HepG2 (cell line): ENCODE measurements at regions not wholly inside any gene's neighbourhood (a gene's known extent, or its start where the extent isn't known, plus 50 kb on each side); places are given as distances from the start of the nearest gene placed in this dataset.

ENCODE experiments used
- FLYWCH1 ChIP-seq: sonication (generic); formaldehyde crosslinking; IDR thresholded peaks from 2 replicates; pipeline ENCODE4 v1.8.1; 2023; ENCODE audit warnings: mild to moderate bottlenecking, missing genetic modification reagents
- KLF15 ChIP-seq: sonication (generic); formaldehyde crosslinking; IDR thresholded peaks from 2 replicates; pipeline ENCODE4 v1.8.1; 2023; ENCODE audit warnings: borderline replicate concordance, mild to moderate bottlenecking, inconsistent platforms, missing genetic modification reagents, mixed read lengths
- KMT2A ChIP-seq: sonication (generic); formaldehyde crosslinking; IDR thresholded peaks from 2 replicates; pipeline ENCODE4 v1.4.0; 2020; ENCODE audit warnings: missing genetic modification reagents
- PAXIP1 ChIP-seq: sonication (generic); formaldehyde crosslinking; conservative IDR thresholded peaks from 2 replicates; pipeline ENCODE4 v1.4.0; 2020; ENCODE audit warnings: mild to moderate bottlenecking, missing genetic modification reagents, moderate library complexity
- SP4 ChIP-seq: sonication (generic); formaldehyde crosslinking; IDR thresholded peaks from 2 replicates; pipeline ENCODE4 v1.8.1; 2023; ENCODE audit warnings: mild to moderate bottlenecking, missing genetic modification reagents
- TCF7 ChIP-seq: sonication (generic); IDR thresholded peaks from 2 replicates; pipeline ENCODE4 v1.6.1; 2016; ENCODE audit warnings: antibody characterized with exemption, low read depth
- ZNF138 ChIP-seq: sonication (generic); formaldehyde crosslinking; IDR thresholded peaks from 2 replicates; pipeline ENCODE4 v1.5.0; 2020; ENCODE audit warnings: mild to moderate bottlenecking, low read depth, missing genetic modification reagents
- ZNF790 ChIP-seq: sonication (generic); formaldehyde crosslinking; IDR thresholded peaks from 2 replicates; pipeline ENCODE4 v1.8.0; 2022; ENCODE audit warnings: missing genetic modification reagents, mild to moderate bottlenecking, borderline replicate concordance
- TF ChIP-seq, protein P1 (sequence below): sonication (generic); formaldehyde crosslinking; IDR thresholded peaks from 2 replicates; pipeline ENCODE4 v1.5.0; 2020; ENCODE audit warnings: mild to moderate bottlenecking, missing genetic modification reagents
- TF ChIP-seq, protein P2 (sequence below): sonication (generic); formaldehyde crosslinking; IDR thresholded peaks from 2 replicates; pipeline ENCODE4 v1.4.0; 2020; ENCODE audit warnings: mild to moderate bottlenecking, missing genetic modification reagents

DNA sequence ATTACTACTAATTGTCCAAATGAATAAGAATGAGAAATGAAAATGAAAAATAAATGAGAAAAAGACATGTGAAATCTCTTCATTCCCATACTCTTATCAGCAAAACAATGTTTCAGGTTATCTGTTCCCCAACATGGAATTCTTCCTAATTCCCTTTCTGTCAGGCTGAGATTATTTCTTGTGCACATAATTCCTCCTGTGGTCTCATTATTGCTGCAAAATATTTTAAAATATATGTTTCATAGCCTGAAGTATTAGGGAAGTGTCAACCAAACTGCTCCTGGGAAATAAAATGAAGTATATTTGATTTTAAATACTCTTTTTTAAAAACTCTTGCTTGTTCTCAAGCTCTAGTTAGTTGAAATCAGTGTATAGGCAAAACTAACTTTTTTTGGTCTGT is 314.9 kb downstream of the USP25 start (continued):
- TF ChIP-seq, protein P1, sequence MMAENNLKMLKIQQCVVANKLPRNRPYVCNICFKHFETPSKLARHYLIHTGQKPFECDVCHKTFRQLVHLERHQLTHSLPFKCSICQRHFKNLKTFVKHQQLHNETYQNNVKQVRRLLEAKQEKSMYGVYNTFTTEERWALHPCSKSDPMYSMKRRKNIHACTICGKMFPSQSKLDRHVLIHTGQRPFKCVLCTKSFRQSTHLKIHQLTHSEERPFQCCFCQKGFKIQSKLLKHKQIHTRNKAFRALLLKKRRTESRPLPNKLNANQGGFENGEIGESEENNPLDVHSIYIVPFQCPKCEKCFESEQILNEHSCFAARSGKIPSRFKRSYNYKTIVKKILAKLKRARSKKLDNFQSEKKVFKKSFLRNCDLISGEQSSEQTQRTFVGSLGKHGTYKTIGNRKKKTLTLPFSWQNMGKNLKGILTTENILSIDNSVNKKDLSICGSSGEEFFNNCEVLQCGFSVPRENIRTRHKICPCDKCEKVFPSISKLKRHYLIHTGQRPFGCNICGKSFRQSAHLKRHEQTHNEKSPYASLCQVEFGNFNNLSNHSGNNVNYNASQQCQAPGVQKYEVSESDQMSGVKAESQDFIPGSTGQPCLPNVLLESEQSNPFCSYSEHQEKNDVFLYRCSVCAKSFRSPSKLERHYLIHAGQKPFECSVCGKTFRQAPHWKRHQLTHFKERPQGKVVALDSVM (CRISPR knock-in tag): no peak
- TF ChIP-seq ZNF790 (CRISPR knock-in tag): no peak
- TF ChIP-seq PAXIP1 (CRISPR knock-in tag): no peak
- no peak for TF ChIP-seq SP4 (CRISPR knock-in tag)
- no peak for TF ChIP-seq FLYWCH1 (CRISPR knock-in tag)
- TF ChIP-seq TCF7: no peak
- TF ChIP-seq KMT2A (CRISPR knock-in tag): no peak
- no peak for TF ChIP-seq ZNF138 (CRISPR knock-in tag)
- TF ChIP-seq, protein P2, sequence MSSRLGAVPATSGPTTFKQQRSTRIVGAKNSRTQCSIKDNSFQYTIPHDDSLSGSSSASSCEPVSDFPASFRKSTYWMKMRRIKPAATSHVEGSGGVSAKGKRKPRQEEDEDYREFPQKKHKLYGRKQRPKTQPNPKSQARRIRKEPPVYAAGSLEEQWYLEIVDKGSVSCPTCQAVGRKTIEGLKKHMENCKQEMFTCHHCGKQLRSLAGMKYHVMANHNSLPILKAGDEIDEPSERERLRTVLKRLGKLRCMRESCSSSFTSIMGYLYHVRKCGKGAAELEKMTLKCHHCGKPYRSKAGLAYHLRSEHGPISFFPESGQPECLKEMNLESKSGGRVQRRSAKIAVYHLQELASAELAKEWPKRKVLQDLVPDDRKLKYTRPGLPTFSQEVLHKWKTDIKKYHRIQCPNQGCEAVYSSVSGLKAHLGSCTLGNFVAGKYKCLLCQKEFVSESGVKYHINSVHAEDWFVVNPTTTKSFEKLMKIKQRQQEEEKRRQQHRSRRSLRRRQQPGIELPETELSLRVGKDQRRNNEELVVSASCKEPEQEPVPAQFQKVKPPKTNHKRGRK (CRISPR knock-in tag): no peak
- TF ChIP-seq KLF15 (CRISPR knock-in tag): no peak
